ENCODE measurements at regions not wholly inside any gene's neighbourhood (a gene's known extent, or its start where the extent isn't known, plus 50 kb on each side); places are given as distances from the start of the nearest gene placed in this dataset.

GRCh38 chr20:26276554-26277210 is 580.0 kb upstream of the ZNF337 start:
- TF ChIP-seq CTCF (IDR thresholded peaks at IDR 0.05) (no peak), POLR2A (IDR thresholded peaks at IDR 0.05) (no peak)

Data from testis (tissue), 2 donors.